Endothelial cell (in vitro differentiated cells): ENCODE measurements at regions not wholly inside any gene's neighbourhood (a gene's known extent, or its start where the extent isn't known, plus 50 kb on each side); places are given as distances from the start of the nearest gene placed in this dataset.

Source experiments
- DNase-seq: peaks from one replicate; pipeline ENCODE4 v3.0.0; 2021; ENCODE audit warnings: low spot score
- H3K27ac Mint-ChIP-seq: one replicate; pipeline ENCODE4 v1.8.0; 2021; ENCODE audit warnings: mixed read lengths, inconsistent platforms; ENCODE audit not compliant: unreplicated experiment
- H3K27me3 Mint-ChIP-seq: one replicate; pipeline ENCODE4 v1.8.0; 2021; ENCODE audit warnings: mild to moderate bottlenecking, moderate library complexity, mixed read lengths, inconsistent platforms; ENCODE audit not compliant: unreplicated experiment
- H3K36me3 Mint-ChIP-seq: one replicate; pipeline ENCODE4 v1.8.0; 2021; ENCODE audit warnings: mild to moderate bottlenecking, low read depth, mixed read lengths, inconsistent platforms; ENCODE audit not compliant: unreplicated experiment
- H3K4me1 Mint-ChIP-seq: one replicate; pipeline ENCODE4 v1.8.0; 2021; ENCODE audit warnings: mild to moderate bottlenecking, mixed read lengths, inconsistent platforms; ENCODE audit not compliant: unreplicated experiment
- H3K4me3 Mint-ChIP-seq: one replicate; pipeline ENCODE4 v1.8.0; 2021; ENCODE audit warnings: mild to moderate bottlenecking, mixed read lengths, inconsistent platforms; ENCODE audit not compliant: unreplicated experiment
- H3K9me3 Mint-ChIP-seq: one replicate; pipeline ENCODE4 v1.8.0; 2021; ENCODE audit warnings: mixed read lengths, inconsistent platforms; ENCODE audit not compliant: unreplicated experiment
- CTCF ChIP-seq: fragments of 200-600 bp; sonication (generic); IDR thresholded peaks from one replicate; pipeline ENCODE4 v1.5.0; 2021; ENCODE audit warnings: antibody characterized with exemption; ENCODE audit not compliant: unreplicated experiment

GRCh38 chr20:24723186-24723585, 225.9 kb upstream of the CST7 start:
- no peak overlapping the region for H3K4me3 Mint-ChIP-seq
- H3K36me3 Mint-ChIP-seq = no peaks in the 10 kb centered on the region
- TF ChIP-seq CTCF = no peak
- H3K4me1 Mint-ChIP-seq = peaks cover 5% of the 10 kb centered on the region
- no peak overlapping the region for H3K27ac Mint-ChIP-seq
- no peaks in the 10 kb centered on the region for H3K9me3 Mint-ChIP-seq
- H3K27me3 Mint-ChIP-seq = no peaks in the 10 kb centered on the region
- DNase-seq = no peak

- Mint-ChIP-seq H3K4me3 (no peak overlapping the region), H3K36me3 (no peaks in the 10 kb centered on the region), H3K9me3 (no peaks in the 10 kb centered on the region), H3K27me3 (no peaks in the 10 kb centered on the region), H3K4me1 (peaks cover 5% of the 10 kb centered on the region), H3K27ac (no peak overlapping the region)
- TF ChIP-seq CTCF = no peak
- no peak for DNase-seq
These were observed 225.3 kb upstream of the CST7 start for GRCh38 chr20:24723647-24724352.

- no peaks in the 10 kb centered on the region for H3K27me3 Mint-ChIP-seq
- H3K4me1 Mint-ChIP-seq = peaks cover 5% of the 10 kb centered on the region
- H3K36me3 Mint-ChIP-seq = no peaks in the 10 kb centered on the region
- H3K27ac Mint-ChIP-seq = no peak overlapping the region
- H3K4me3 Mint-ChIP-seq = no peak overlapping the region
- TF ChIP-seq CTCF = no peak
- no peaks in the 10 kb centered on the region for H3K9me3 Mint-ChIP-seq
- no peak for DNase-seq
These were observed 224.0 kb upstream of the CST7 start for GRCh38 chr20:24724982-24725533.

GRCh38 chr20:24727795-24728194, 221.3 kb upstream of the CST7 start:
- Mint-ChIP-seq H3K27me3 (no peaks in the 10 kb centered on the region), H3K27ac (no peak overlapping the region), H3K4me1 (peaks cover 5% of the 10 kb centered on the region), H3K36me3 (no peaks in the 10 kb centered on the region), H3K4me3 (no peak overlapping the region), H3K9me3 (no peaks in the 10 kb centered on the region)
- TF ChIP-seq CTCF = no peak
- DNase-seq = no peak

- Mint-ChIP-seq H3K4me1 (no peaks in the 10 kb centered on the region), H3K27ac (no peak overlapping the region), H3K9me3 (no peaks in the 10 kb centered on the region), H3K27me3 (no peaks in the 10 kb centered on the region), H3K4me3 (no peak overlapping the region), H3K36me3 (no peaks in the 10 kb centered on the region)
- DNase-seq = no peak
- no peak for TF ChIP-seq CTCF
These were observed 219.0 kb upstream of the CST7 start for GRCh38 chr20:24729896-24730605.
